ENCODE measurements at regions not wholly inside any gene's neighbourhood (a gene's known extent, or its start where the extent isn't known, plus 50 kb on each side); places are given as distances from the start of the nearest gene placed in this dataset.

- Histone ChIP-seq H3K36me3 (ENCODE audit: low read depth) (no peaks in the 10 kb centered on the region), H3K9me3 (no peaks in the 10 kb centered on the region), H3K4me3 (no peak overlapping the region), H3K4me1 (ENCODE audit: low read depth) (no peaks in the 10 kb centered on the region)
- intact Hi-C loops (cut with DNase I, micrococcal nuclease), result no loop called here
- no peak for ATAC-seq
- no peak for DNase-seq
- TF ChIP-seq CTCF (IDR thresholded peaks at IDR 0.05), result no peak
These were observed 364.7 kb downstream of the PTPRU start for GRCh38 chr1:29601021-29601420.

- Histone ChIP-seq H3K36me3 (ENCODE audit: low read depth) (no peaks in the 10 kb centered on the region), H3K9me3 (no peaks in the 10 kb centered on the region), H3K4me1 (ENCODE audit: low read depth) (no peaks in the 10 kb centered on the region), H3K4me3 (no peak overlapping the region)
- DNase-seq (no peak), ATAC-seq (no peak)
- TF ChIP-seq CTCF (IDR thresholded peaks at IDR 0.05), result no peak
- intact Hi-C loops (cut with DNase I, micrococcal nuclease), result no loop called here
These were observed 363.5 kb downstream of the PTPRU start for GRCh38 chr1:29599826-29600225.

GRCh38 chr1:29599071-29599470, 362.7 kb downstream of the PTPRU start:
- no peak for TF ChIP-seq CTCF (IDR thresholded peaks at IDR 0.05)
- Histone ChIP-seq H3K9me3 (no peaks in the 10 kb centered on the region), H3K4me1 (ENCODE audit: low read depth) (no peaks in the 10 kb centered on the region), H3K4me3 (no peak overlapping the region), H3K36me3 (ENCODE audit: low read depth) (no peaks in the 10 kb centered on the region)
- DNase-seq (no peak), ATAC-seq (no peak)
- intact Hi-C loops (cut with DNase I, micrococcal nuclease), result no loop called here

- TF ChIP-seq CTCF (IDR thresholded peaks at IDR 0.05), result no peak
- Histone ChIP-seq H3K4me1 (ENCODE audit: low read depth) (no peaks in the 10 kb centered on the region), H3K36me3 (ENCODE audit: low read depth) (no peaks in the 10 kb centered on the region), H3K4me3 (no peak overlapping the region), H3K9me3 (no peaks in the 10 kb centered on the region)
- ATAC-seq (no peak), DNase-seq (no peak)
- intact Hi-C loops (cut with DNase I, micrococcal nuclease), result no loop called here
These were observed 361.5 kb downstream of the PTPRU start for GRCh38 chr1:29597861-29598260.

- no peaks in the 10 kb centered on the region for H3K9me3 ChIP-seq
- no peak for DNase-seq
- ATAC-seq, result no peak
- H3K4me1 ChIP-seq (ENCODE audit: low read depth), result no peaks in the 10 kb centered on the region
- intact Hi-C loops (cut with DNase I, micrococcal nuclease), result no loop called here
- no peaks in the 10 kb centered on the region for H3K36me3 ChIP-seq (ENCODE audit: low read depth)
- no peak for TF ChIP-seq CTCF (IDR thresholded peaks at IDR 0.05)
- no peak overlapping the region for H3K4me3 ChIP-seq
These were observed 357.5 kb downstream of the PTPRU start for GRCh38 chr1:29593601-29594382.

GRCh38 chr1:29592731-29593130, 356.4 kb downstream of the PTPRU start:
- TF ChIP-seq CTCF (IDR thresholded peaks at IDR 0.05), result no peak
- Histone ChIP-seq H3K9me3 (no peaks in the 10 kb centered on the region), H3K4me3 (no peak overlapping the region), H3K4me1 (ENCODE audit: low read depth) (no peaks in the 10 kb centered on the region), H3K36me3 (ENCODE audit: low read depth) (no peaks in the 10 kb centered on the region)
- no peak for DNase-seq
- intact Hi-C loops (cut with DNase I, micrococcal nuclease), result no loop called here
- ATAC-seq, result no peak

Measured in mucosa of descending colon (tissue), 3 donors.